Astrocyte of the spinal cord (primary cell): ENCODE measurements at regions not wholly inside any gene's neighbourhood (a gene's known extent, or its start where the extent isn't known, plus 50 kb on each side); places are given as distances from the start of the nearest gene placed in this dataset.

Experiments
- DNase-seq: peaks from one replicate; pipeline ENCODE4 v3.0.0; 2011; ENCODE audit warnings: low read depth, low spot score
- H3K4me3 ChIP-seq: 2 replicates; pipeline ENCODE4 v1.5.1; 2011; ENCODE audit warnings: low read depth, mild to moderate bottlenecking, low read length, moderate library complexity
- CTCF ChIP-seq: IDR thresholded peaks from 2 replicates; pipeline ENCODE4 v1.5.1; 2012; ENCODE audit warnings: low read depth, mild to moderate bottlenecking, low read length, inconsistent platforms
- in situ Hi-C: cut with HindIII; loops from 2 replicates; pipeline ENCODE4 v1.10.0; 2017; ENCODE audit warnings: low sequenced_read_pairs

DNA sequence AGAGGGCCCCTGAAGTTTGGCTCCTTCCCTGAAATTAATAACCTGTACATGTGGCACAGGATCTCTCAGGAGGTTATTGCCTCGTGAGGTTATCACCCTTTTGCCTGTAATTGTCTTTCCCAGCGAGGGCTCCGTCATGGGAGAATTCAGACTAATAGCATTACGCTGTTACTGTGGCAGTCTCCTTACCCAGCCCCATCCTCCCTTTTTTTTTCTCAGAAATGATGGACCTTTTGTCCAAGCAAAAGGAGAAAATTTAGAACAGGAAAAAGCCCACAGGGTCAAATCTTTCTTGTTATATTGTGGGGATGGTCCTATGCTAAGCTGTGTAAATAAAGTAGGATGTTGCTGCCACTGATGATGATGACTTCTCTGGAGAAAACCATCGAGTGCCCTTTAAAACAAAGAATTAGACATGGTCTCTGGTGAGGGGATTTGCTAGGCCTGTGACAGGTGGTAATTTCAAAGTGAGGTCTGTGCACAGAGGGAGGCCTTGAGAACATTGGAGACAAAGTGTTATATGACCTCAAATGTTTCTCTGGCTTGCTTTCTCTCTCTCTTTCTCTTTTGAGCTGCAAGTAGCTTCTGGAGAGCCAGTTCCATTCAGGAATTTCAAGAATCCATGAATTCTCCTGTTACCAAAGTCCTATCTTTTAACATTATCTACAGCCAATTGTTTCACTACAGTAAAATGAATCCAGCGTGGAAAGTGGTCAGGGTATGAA lies 357.2 kb downstream of the BMP4 start:
- peak; percentile 65 for DNase-seq
- H3K4me3 ChIP-seq = no peak overlapping the region
- no peak for TF ChIP-seq CTCF
- in situ Hi-C loops = no loop called here

DNA sequence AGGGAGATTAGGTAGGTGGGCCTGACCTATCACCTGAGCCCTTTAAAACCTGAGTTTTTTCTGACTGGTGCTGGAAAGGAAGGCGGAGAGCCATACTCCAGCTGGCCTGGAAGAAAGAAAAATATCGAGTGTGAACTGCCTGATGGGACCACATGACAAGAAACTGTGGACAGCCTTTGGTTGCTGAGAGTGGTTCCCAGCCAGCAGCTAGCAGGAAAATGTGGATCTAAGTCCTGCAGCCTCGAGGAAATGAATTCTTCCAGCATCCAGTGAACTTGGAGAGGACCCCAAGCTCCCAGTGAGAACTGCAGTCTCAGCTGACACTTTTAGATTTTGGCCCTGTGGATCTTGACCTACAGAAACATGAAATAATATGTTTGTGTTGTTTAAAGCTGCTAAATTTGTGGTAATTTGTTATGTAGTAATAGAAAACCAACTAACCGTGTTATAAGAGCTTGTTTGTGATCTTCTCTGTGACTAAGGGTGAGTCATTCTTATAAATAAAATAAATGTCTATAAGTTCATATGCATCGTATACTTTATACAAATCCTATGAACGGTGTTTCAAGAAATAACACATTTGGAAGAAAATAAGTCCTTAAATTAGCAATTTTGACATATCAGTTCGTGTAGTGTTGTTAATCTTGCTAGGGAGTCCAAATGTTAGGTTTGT lies 359.6 kb downstream of the BMP4 start:
- no peak for TF ChIP-seq CTCF
- in situ Hi-C loops = no loop called here
- no peak overlapping the region for H3K4me3 ChIP-seq
- peak; percentile 18 for DNase-seq

DNA sequence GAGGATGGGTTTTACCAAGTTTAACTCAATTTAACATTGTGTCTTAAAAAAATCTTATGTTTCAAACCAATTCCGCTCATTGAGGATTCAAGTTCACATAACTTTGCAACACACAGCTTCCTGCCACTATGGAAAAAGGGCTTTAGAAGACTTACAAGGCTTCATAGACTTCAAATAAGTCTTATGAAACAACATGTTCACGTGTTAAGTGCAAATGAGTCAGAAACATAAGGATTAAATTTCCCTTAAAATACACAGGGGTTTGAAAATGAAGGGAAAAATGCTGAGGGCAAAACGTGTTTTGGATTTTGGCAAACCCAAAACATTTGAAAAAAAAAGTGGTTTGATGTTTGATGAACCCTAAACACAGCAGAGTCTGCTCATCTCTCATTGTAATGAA lies 364.8 kb downstream of the BMP4 start:
- DNase-seq = no peak
- in situ Hi-C loops = no loop called here
- TF ChIP-seq CTCF = no peak
- H3K4me3 ChIP-seq = no peak overlapping the region

GRCh38 chr14:53581504-53581903 lies 375.1 kb downstream of the BMP4 start:
- no peak for DNase-seq
- in situ Hi-C loops = no loop called here
- TF ChIP-seq CTCF = no peak
- H3K4me3 ChIP-seq = no peak overlapping the region

DNA sequence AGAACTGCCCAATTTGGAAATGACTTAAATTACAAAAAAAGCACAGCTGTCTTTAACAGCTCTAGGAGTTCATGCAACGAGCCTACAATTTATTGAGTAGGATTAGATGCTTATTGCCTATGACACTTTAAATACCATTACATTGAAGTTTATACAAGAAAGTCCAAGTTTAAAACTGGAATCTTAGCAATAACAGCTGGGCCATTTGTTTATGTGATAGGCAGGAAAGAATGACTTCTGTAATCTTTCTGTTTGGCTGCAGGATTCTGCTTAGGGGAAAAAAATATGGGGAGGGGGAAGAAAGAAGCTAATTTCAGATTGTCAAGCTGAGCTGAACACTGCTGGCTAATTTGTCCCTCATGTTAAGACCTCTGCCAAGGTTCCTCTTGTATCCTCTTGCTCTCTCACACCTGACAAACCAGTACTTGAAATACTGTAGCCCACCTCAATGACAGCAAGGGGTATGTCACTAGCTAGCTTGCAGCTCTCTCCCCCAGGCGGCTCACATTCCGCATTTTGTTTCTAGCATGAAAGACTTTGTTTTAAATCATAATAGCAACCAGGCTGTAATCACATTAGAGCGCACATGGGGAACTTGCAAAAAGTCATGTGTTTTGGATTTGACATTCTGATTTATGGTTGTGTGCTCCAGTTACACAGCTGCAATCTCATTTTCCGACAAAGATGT lies 384.8 kb downstream of the BMP4 start:
- no peak overlapping the region for H3K4me3 ChIP-seq
- in situ Hi-C loops = no loop called here
- no peak for DNase-seq
- no peak for TF ChIP-seq CTCF

GRCh38 chr14:53570411-53571387 lies 385.9 kb downstream of the BMP4 start:
- H3K4me3 ChIP-seq = no peak overlapping the region
- in situ Hi-C loops = no loop called here
- TF ChIP-seq CTCF = no peak
- DNase-seq = no peak
